H9 (cell line): ENCODE measurements at regions not wholly inside any gene's neighbourhood (a gene's known extent, or its start where the extent isn't known, plus 50 kb on each side); places are given as distances from the start of the nearest gene placed in this dataset.

Experiments
- DNase-seq: peaks from one replicate; pipeline ENCODE4 v3.0.0-alpha.2; 2017
- H2AFZ ChIP-seq: one replicate; pipeline ENCODE4 v1.6.1; 2013; ENCODE audit warnings: mild to moderate bottlenecking, low read length, control low read depth, moderate library complexity
- H2AK5ac ChIP-seq: 2 replicates; pipeline ENCODE4 v1.6.1; 2013; ENCODE audit warnings: low read length, control low read depth, mixed read lengths; ENCODE audit not compliant: insufficient read length
- H2BK120ac ChIP-seq: one replicate; pipeline ENCODE4 v1.6.1; 2013; ENCODE audit warnings: low read depth, mild to moderate bottlenecking, low read length, control low read depth, inconsistent platforms; ENCODE audit not compliant: poor library complexity, severe bottlenecking
- H2BK12ac ChIP-seq: 2 replicates; pipeline ENCODE4 v1.6.1; 2013; ENCODE audit warnings: low read length, control low read depth, mixed read lengths, low read depth; ENCODE audit not compliant: insufficient read length
- H2BK15ac ChIP-seq: 2 replicates; pipeline ENCODE4 v1.6.1; 2013; ENCODE audit warnings: low read depth, low read length, control low read depth
- H2BK20ac ChIP-seq: one replicate; pipeline ENCODE4 v1.6.1; 2013; ENCODE audit warnings: low read depth, mild to moderate bottlenecking, low read length, control low read depth, inconsistent platforms; ENCODE audit not compliant: poor library complexity, severe bottlenecking
- H2BK5ac ChIP-seq: 2 replicates; pipeline ENCODE4 v1.6.1; 2013; ENCODE audit warnings: low read length, control low read depth, mixed read lengths; ENCODE audit not compliant: insufficient read length
- H3K14ac ChIP-seq: 2 replicates; pipeline ENCODE4 v1.6.1; 2013; ENCODE audit warnings: low read length, control low read depth; ENCODE audit not compliant: insufficient read depth
- H3K18ac ChIP-seq: 2 replicates; pipeline ENCODE4 v1.6.1; 2013; ENCODE audit warnings: low read depth, mild to moderate bottlenecking, mixed read lengths, low read length, control low read depth; ENCODE audit not compliant: insufficient read length
- H3K23ac ChIP-seq: 2 replicates; pipeline ENCODE4 v1.6.1; 2013; ENCODE audit warnings: low read length, control low read depth, mixed read lengths, low read depth; ENCODE audit not compliant: insufficient read length
- H3K23me2 ChIP-seq: 2 replicates; pipeline ENCODE4 v1.6.1; 2013; ENCODE audit warnings: low read depth, mild to moderate bottlenecking, mixed read lengths, low read length, control low read depth; ENCODE audit not compliant: insufficient read length, poor library complexity, severe bottlenecking
- H3K27ac ChIP-seq: 2 replicates; pipeline ENCODE4 v1.5.1; 2013; ENCODE audit warnings: low read length, control low read depth, mixed read lengths, low read depth; ENCODE audit not compliant: insufficient read length
- H3K27me3 ChIP-seq: 2 replicates; pipeline ENCODE4 v1.6.1; 2013; ENCODE audit warnings: low read length, control low read depth, inconsistent platforms; ENCODE audit not compliant: insufficient read depth
- H3K4ac ChIP-seq: 2 replicates; pipeline ENCODE4 v1.6.1; 2013; ENCODE audit warnings: low read depth, mild to moderate bottlenecking, control low read depth, inconsistent platforms, low read length, moderate library complexity
- H3K4me1 ChIP-seq: 2 replicates; pipeline ENCODE4 v1.6.1; 2013; ENCODE audit warnings: low read length, control low read depth, inconsistent platforms; ENCODE audit not compliant: insufficient read depth
- H3K4me2 ChIP-seq: 2 replicates; pipeline ENCODE4 v1.6.1; 2013; ENCODE audit warnings: low read length, control low read depth, mixed read lengths; ENCODE audit not compliant: insufficient read length, insufficient read depth
- H3K56ac ChIP-seq: 2 replicates; pipeline ENCODE4 v1.6.1; 2013; ENCODE audit warnings: low read depth, mild to moderate bottlenecking, mixed read lengths, low read length, control low read depth; ENCODE audit not compliant: insufficient read length
- H3K79me1 ChIP-seq: 2 replicates; pipeline ENCODE4 v1.6.1; 2013; ENCODE audit warnings: low read depth, mild to moderate bottlenecking, moderate library complexity, low read length, control low read depth, inconsistent platforms; ENCODE audit not compliant: insufficient read depth, poor library complexity, severe bottlenecking
- H3K79me2 ChIP-seq: 2 replicates; pipeline ENCODE4 v1.6.1; 2013; ENCODE audit warnings: low read length, control low read depth, inconsistent platforms; ENCODE audit not compliant: insufficient read depth
- H3K9ac ChIP-seq: 2 replicates; pipeline ENCODE4 v1.6.1; 2013; ENCODE audit warnings: low read length, control low read depth, mixed read lengths; ENCODE audit not compliant: insufficient read length; ENCODE audit errors: extremely low read depth
- H3K9me3 ChIP-seq: one replicate; pipeline ENCODE4 v1.6.1; 2013; ENCODE audit warnings: low read depth, low read length, inconsistent platforms; ENCODE audit not compliant: control insufficient read depth
- H3T11ph ChIP-seq: one replicate; pipeline ENCODE4 v1.6.1; 2013; ENCODE audit warnings: mild to moderate bottlenecking, low read length, control low read depth, inconsistent platforms
- H4K20me1 ChIP-seq: one replicate; pipeline ENCODE4 v1.6.1; 2013; ENCODE audit not compliant: control insufficient read depth, insufficient read length, insufficient read depth
- H4K5ac ChIP-seq: 2 replicates; pipeline ENCODE4 v1.6.1; 2013; ENCODE audit warnings: low read depth, mild to moderate bottlenecking, mixed read lengths, low read length, control low read depth; ENCODE audit not compliant: insufficient read length
- H4K8ac ChIP-seq: replicated peaks from 2 replicates; pipeline ENCODE4 v1.6.1; 2013; ENCODE audit warnings: low read length, control low read depth, mixed read lengths, low read depth; ENCODE audit not compliant: insufficient read length
- H4K91ac ChIP-seq: 2 replicates; pipeline ENCODE4 v1.6.1; 2013; ENCODE audit warnings: low read depth, mild to moderate bottlenecking, moderate library complexity, mixed read lengths, low read length, control low read depth; ENCODE audit not compliant: insufficient read length
- H3K27ac Mint-ChIP-seq, 3 experiments: 2 replicates in 2 of 3; 3 replicates in 1 of 3; pipeline ENCODE4 v1.8.0; 2020 to 2021; ENCODE audit warnings: mixed read lengths in 3 of 3, mild to moderate bottlenecking in 1 of 3, moderate library complexity in 1 of 3
- H3K27me3 Mint-ChIP-seq: 2 replicates; pipeline ENCODE4 v1.8.0; 2021; ENCODE audit warnings: low read depth, mild to moderate bottlenecking, moderate library complexity, mixed read lengths
- H3K36me3 Mint-ChIP-seq, 3 experiments: 2 replicates in 2 of 3; 3 replicates in 1 of 3; pipeline ENCODE4 v1.8.0; 2020 to 2021; ENCODE audit warnings: low read depth in 3 of 3, mixed read lengths in 3 of 3; ENCODE audit not compliant: insufficient read depth in 1 of 3
- H3K4me1 Mint-ChIP-seq, 2 experiments: 2 replicates each; pipeline ENCODE4 v1.8.0; 2020; ENCODE audit warnings: mixed read lengths in 2 of 2
- H3K4me3 Mint-ChIP-seq, 2 experiments: 2 replicates in 1 of 2; 3 replicates in 1 of 2; pipeline ENCODE4 v1.8.0; 2020 to 2021; ENCODE audit warnings: mild to moderate bottlenecking in 2 of 2, mixed read lengths in 2 of 2, moderate library complexity in 1 of 2
- H3K9me3 Mint-ChIP-seq, 2 experiments: 2 replicates in 1 of 2; 3 replicates in 1 of 2; pipeline ENCODE4 v1.8.0; 2020; ENCODE audit warnings: mild to moderate bottlenecking in 2 of 2, mixed read lengths in 2 of 2, moderate library complexity in 1 of 2
- CTCF ChIP-seq: fragments of 200-600 bp; sonication (generic); conservative IDR thresholded peaks from 3 replicates; pipeline ENCODE4 v1.8.0; 2021; ENCODE audit warnings: antibody characterized with exemption, mild to moderate bottlenecking
- WGBS: extraction: QIAGEN DNeasy Blood & Tissue Kit; methylation state at CpG from one replicate; pipeline ENCODE4 v1.1.7; 2013; ENCODE audit warnings: missing lambda C conversion rate, low lambda C conversion rate, mixed read lengths; ENCODE audit not compliant: insufficient read length; ENCODE audit errors: extremely low coverage; 5-methylcytosine and 5-hydroxymethylcytosine counted together

- Histone ChIP-seq H3K23ac (no peak overlapping the region), H4K5ac (no peak overlapping the region), H2BK120ac (no peak overlapping the region), H3K27me3 (no peaks in the 10 kb centered on the region), H3K23me2 (no peaks in the 10 kb centered on the region), H3K4ac (no peak overlapping the region), H2BK20ac (no peak overlapping the region), H2AK5ac (no peak overlapping the region), H3K18ac (peak overlapping the region; percentile 13), H3K9ac (no peak overlapping the region), H4K20me1 (no peaks in the 10 kb centered on the region), H3K9me3 (no peaks in the 10 kb centered on the region), H3K4me1 (peaks cover 3% of the 10 kb centered on the region; the same call in 1 of the 2 replicates), H4K91ac (no peak overlapping the region), H2BK5ac (no peak overlapping the region), H3K27ac (no peak overlapping the region), H2BK12ac (no peak overlapping the region), H3K79me1 (no peaks in the 10 kb centered on the region), H3K14ac (peak overlapping the region; percentile 17), H3K4me2 (no peak overlapping the region), H3K56ac (no peak overlapping the region), H4K8ac (no peak overlapping the region), H2BK15ac (no peak overlapping the region), H3K79me2 (no peaks in the 10 kb centered on the region), H3T11ph (no peak overlapping the region), H2AFZ (no peak overlapping the region)
- no CpG with 5 or more reads among the region's 20 CpGs for WGBS
- no peaks in the 10 kb centered on the region; the same call in 1 of the 2 replicates for H3K27me3 Mint-ChIP-seq
- H3K4me1 Mint-ChIP-seq, result peaks cover 5 to 12% of the 10 kb centered on the region in 2 experiments
- no peak for TF ChIP-seq CTCF
- no peaks in the 10 kb centered on the region for H3K36me3 Mint-ChIP-seq
- DNase-seq, result no peak
- H3K4me3 Mint-ChIP-seq, result no peak overlapping the region; a peak in 1 of 5 replicates
- H3K9me3 Mint-ChIP-seq, result no peaks in the 10 kb centered on the region
- H3K27ac Mint-ChIP-seq, result peak overlapping the region in 1 of 3 experiments; percentile 94; a peak in 2 of 7 replicates
Observed at GRCh38 chr18:79611040-79611681, 68.4 kb upstream of the CTDP1 start.
